HCT116 (cell line): ENCODE measurements at regions not wholly inside any gene's neighbourhood (a gene's known extent, or its start where the extent isn't known, plus 50 kb on each side); places are given as distances from the start of the nearest gene placed in this dataset.

Source experiments
- ATAC-seq: fragments of 200-7000 bp; cut with Tn5 transposase; 2 replicates; pipeline ENCODE4 v1.9.1; 2020; ENCODE audit warnings: mild to moderate bottlenecking, moderate library complexity
- BruUV-seq: library from RNA; stranded (reverse); fragments of 400-500 nt; replicated peaks from 2 replicates; lab custom pipeline; 2021; lab: Mats Ljungman, UMichigan
- CTCF ChIA-PET: fragments of 300-600 bp; sonication (Branson Sonifier 250); formaldehyde crosslinking; loops from one replicate; lab custom pipeline; 2021; ENCODE audit warnings: antibody characterized with exemption; lab: Charles Lee
- POLR2A ChIA-PET: fragments of 300-600, 350-600 bp; sonication (Branson Sonifier 250); formaldehyde crosslinking; loops from one replicate; lab custom pipeline; 2021; ENCODE audit warnings: antibody characterized with exemption; lab: Charles Lee
- RAD21 ChIA-PET, 2 experiments: fragments of 300-600 bp; sonication (Branson Sonifier 250); formaldehyde crosslinking; loops; one replicate each; lab custom pipeline; 2023; ENCODE audit warnings: low total read pairs in 2 of 2; ENCODE audit not compliant: uncharacterized antibody in 2 of 2, unreplicated experiment in 2 of 2, low non-redundant PET in 1 of 2; lab: Charles Lee
- DNase-seq: peaks from one replicate; pipeline ENCODE4 v3.0.0-alpha.2; 2010; ENCODE audit warnings: low read depth, low spot score
- H2AFZ ChIP-seq: fragments of 200-600 bp; shearing (Covaris generic), sonication (generic); 2 replicates; pipeline ENCODE4 v1.6.1; 2017; ENCODE audit warnings: low read depth, mixed run types, mixed read lengths, antibody characterized with exemption, low read length; ENCODE audit not compliant: poor library complexity, severe bottlenecking
- H3K27ac ChIP-seq: 2 replicates; pipeline ENCODE4 v1.5.1; 2012; ENCODE audit warnings: low read depth, low read length
- H3K27me3 ChIP-seq: fragments of 200-600 bp; sonication (generic); 2 replicates; pipeline ENCODE4 v1.6.1; 2016; ENCODE audit warnings: mixed run types, low read length, mixed read lengths; ENCODE audit not compliant: insufficient read depth
- H3K36me3 ChIP-seq, 2 experiments: fragments of 200-500 bp in 1 of 2; fragments of 200-600 bp in 1 of 2; sonication (Bioruptor generic) in 1 of 2; sonication (generic) in 1 of 2; 2 replicates each; pipeline versions ENCODE4 v1.5.1 to v1.6.1; 2014 to 2016; ENCODE audit warnings: low read length in 2 of 2, inconsistent platforms in 1 of 2, mixed read lengths in 1 of 2, mixed run types in 1 of 2; ENCODE audit not compliant: insufficient read depth in 2 of 2, control insufficient read depth in 1 of 2
- H3K4me1 ChIP-seq, 2 experiments: fragments of 200-600 bp in 1 of 2; sonication (generic) in 1 of 2; 2 replicates each; pipeline versions ENCODE4 v1.5.1 to v1.6.1; 2012 to 2017; ENCODE audit warnings: low read length in 2 of 2, inconsistent platforms in 1 of 2, mild to moderate bottlenecking in 1 of 2, mixed read lengths in 1 of 2, mixed run types in 1 of 2, moderate library complexity in 1 of 2; ENCODE audit not compliant: insufficient read depth in 2 of 2, control insufficient read depth in 1 of 2
- H3K4me2 ChIP-seq: fragments of 200-600 bp; sonication (generic); 2 replicates; pipeline ENCODE4 v1.6.1; 2017; ENCODE audit warnings: mixed run types, low read length, mixed read lengths
- H3K4me3 ChIP-seq, 2 experiments: fragments of 200-600 bp in 1 of 2; sonication (generic) in 1 of 2; replicated peaks in 1 of 2; 2 replicates each; pipeline ENCODE4 v1.5.1; 2011 to 2016; ENCODE audit warnings: low read length in 2 of 2, control low read depth in 1 of 2, low read depth in 1 of 2, mild to moderate bottlenecking in 1 of 2, mixed read lengths in 1 of 2, mixed run types in 1 of 2
- H3K79me2 ChIP-seq: fragments of 200-600 bp; sonication (generic); 2 replicates; pipeline ENCODE4 v1.6.1; 2017; ENCODE audit warnings: mild to moderate bottlenecking, mixed run types, low read length, moderate library complexity, mixed read lengths; ENCODE audit not compliant: insufficient read depth
- H3K9ac ChIP-seq: fragments of 200-600 bp; sonication (generic); 2 replicates; pipeline ENCODE4 v1.6.1; 2016; ENCODE audit warnings: low read length, mixed read lengths
- H3K9me2 ChIP-seq: fragments of 200-600 bp; sonication (generic), shearing (Covaris generic); 2 replicates; pipeline ENCODE4 v1.6.1; 2017; ENCODE audit warnings: mixed run types, mild to moderate bottlenecking, moderate library complexity; ENCODE audit not compliant: insufficient read depth
- H3K9me3 ChIP-seq, 2 experiments: fragments of 200-500 bp in 1 of 2; fragments of 200-600 bp in 1 of 2; sonication (Bioruptor generic) in 1 of 2; sonication (generic) in 1 of 2; 2 replicates each; pipeline ENCODE4 v1.6.1; 2014 to 2017; ENCODE audit warnings: low read length in 2 of 2, mixed read lengths in 2 of 2, inconsistent platforms in 1 of 2, low read depth in 1 of 2, mild to moderate bottlenecking in 1 of 2, mixed run types in 1 of 2, moderate library complexity in 1 of 2; ENCODE audit not compliant: control insufficient read depth in 1 of 2, insufficient read depth in 1 of 2
- H4K20me1 ChIP-seq: fragments of 200-600 bp; sonication (generic), shearing (Covaris generic); 2 replicates; pipeline ENCODE4 v1.6.1; 2017; ENCODE audit warnings: mixed run types, mild to moderate bottlenecking, moderate library complexity; ENCODE audit not compliant: insufficient read depth
- ATF3 ChIP-seq: IDR thresholded peaks from 2 replicates; pipeline ENCODE4 v1.6.1; 2012
- CBX3 ChIP-seq: IDR thresholded peaks from 2 replicates; pipeline ENCODE4 v1.6.1; 2012; ENCODE audit warnings: low read depth
- CEBPB ChIP-seq: IDR thresholded peaks from 2 replicates; pipeline ENCODE4 v1.6.1; 2012; ENCODE audit warnings: low read depth
- CTCF ChIP-seq, 3 experiments: fragments of 200-600 bp in 1 of 3; sonication (generic) in 1 of 3; IDR thresholded peaks in 2 of 3; conservative IDR thresholded peaks in 1 of 3; 2 replicates each; pipeline ENCODE4 v1.5.1; 2012 to 2017; ENCODE audit warnings: low read depth in 2 of 3, low read length in 2 of 3, antibody characterized with exemption in 1 of 3, borderline replicate concordance in 1 of 3, control low read depth in 1 of 3, mild to moderate bottlenecking in 1 of 3, mixed read lengths in 1 of 3, mixed run types in 1 of 3, moderate library complexity in 1 of 3; ENCODE audit not compliant: insufficient read depth in 1 of 3
- EGR1 ChIP-seq: IDR thresholded peaks from 2 replicates; pipeline ENCODE4 v1.6.1; 2012; ENCODE audit warnings: low read depth
- ELF1 ChIP-seq: IDR thresholded peaks from 2 replicates; pipeline ENCODE4 v1.6.1; 2012; ENCODE audit warnings: low read depth, borderline replicate concordance
- EZH2 ChIP-seq: fragments of 200-600 bp; sonication (generic); IDR thresholded peaks from 2 replicates; pipeline ENCODE4 v1.6.1; 2017; ENCODE audit warnings: antibody characterized with exemption, mixed run types
- EZH2phosphoT487 ChIP-seq: fragments of 200-600 bp; IDR thresholded peaks from 2 replicates; pipeline ENCODE4 v1.6.1; 2018; ENCODE audit warnings: antibody characterized with exemption, borderline replicate concordance
- FOSL1 ChIP-seq: IDR thresholded peaks from 2 replicates; pipeline ENCODE4 v1.6.1; 2012; ENCODE audit warnings: low read depth
- JUND ChIP-seq: IDR thresholded peaks from 2 replicates; pipeline ENCODE4 v1.6.1; 2012
- POLR2A ChIP-seq: IDR thresholded peaks from 2 replicates; pipeline ENCODE4 v1.7.0; 2011; ENCODE audit warnings: borderline replicate concordance; ENCODE audit not compliant: insufficient read depth, insufficient read length; ENCODE audit errors: extremely low read depth
- POLR2AphosphoS5 ChIP-seq: IDR thresholded peaks from 2 replicates; pipeline ENCODE4 v1.6.1; 2011; ENCODE audit warnings: mild to moderate bottlenecking, low read depth, low read length, moderate library complexity
- SIN3A ChIP-seq: IDR thresholded peaks from 2 replicates; pipeline ENCODE4 v1.6.1; 2012; ENCODE audit warnings: low read depth
- SRF ChIP-seq: IDR thresholded peaks from 2 replicates; pipeline ENCODE4 v1.6.1; 2012; ENCODE audit warnings: low read depth
- TCF7L2 ChIP-seq: IDR thresholded peaks from 2 replicates; pipeline ENCODE4 v1.7.0; 2011; ENCODE audit warnings: borderline replicate concordance, inconsistent platforms; ENCODE audit not compliant: insufficient read depth, insufficient read length; ENCODE audit errors: extremely low read depth
- YY1 ChIP-seq: IDR thresholded peaks from 2 replicates; pipeline ENCODE4 v1.6.1; 2011; ENCODE audit warnings: low read length, low read depth, moderate library complexity, mild to moderate bottlenecking; ENCODE audit not compliant: insufficient replicate concordance; ENCODE audit errors: extremely low read depth
- ZBTB33 ChIP-seq: IDR thresholded peaks from 2 replicates; pipeline ENCODE4 v1.6.1; 2011; ENCODE audit warnings: mild to moderate bottlenecking, low read length, moderate library complexity; ENCODE audit not compliant: insufficient replicate concordance; ENCODE audit errors: extremely low read depth
- intact Hi-C: fragments of 100-400 bp; cut with micrococcal nuclease; formaldehyde crosslinking; loops from 2 replicates; pipeline ENCODE4 v1.10.0; 2022
- TF ChIP-seq, protein P1 (sequence below): IDR thresholded peaks from 2 replicates; pipeline ENCODE4 v1.6.1; 2012
- TF ChIP-seq, protein P2 (sequence below): IDR thresholded peaks from 2 replicates; pipeline ENCODE4 v1.6.1; 2012; ENCODE audit warnings: low read depth

- H3K4me3 ChIP-seq, result no peak overlapping the region
- no TSS peak for BruUV-seq
- DNase-seq, result no peak
- peaks cover 34% of the 10 kb centered on the region for H3K27me3 ChIP-seq
- POLR2A ChIA-PET, result no interaction called here
- RAD21 ChIA-PET, result no interaction called here
- H4K20me1 ChIP-seq, result no peaks in the 10 kb centered on the region
- H3K36me3 ChIP-seq, result no peaks in the 10 kb centered on the region
- CTCF ChIA-PET, result no interaction called here
- no peaks in the 10 kb centered on the region for H3K9me3 ChIP-seq
- no peak overlapping the region for H2AFZ ChIP-seq
- no peak overlapping the region for H3K4me2 ChIP-seq
- intact Hi-C loops, result no loop called here
- no peaks in the 10 kb centered on the region for H3K4me1 ChIP-seq
- H3K9ac ChIP-seq, result no peak overlapping the region
- H3K27ac ChIP-seq, result no peak overlapping the region
- H3K79me2 ChIP-seq, result no peaks in the 10 kb centered on the region
- TF ChIP-seq SIN3A (no peak), ZBTB33 (no peak), ELF1 (no peak), ATF3 (no peak), CEBPB (no peak), SRF (no peak), YY1 (no peak), TCF7L2 (no peak), POLR2A (no peak), JUND (no peak), FOSL1 (no peak), POLR2AphosphoS5 (no peak), CBX3 (no peak), EZH2phosphoT487 (no peak), CTCF (IDR thresholded peaks at IDR 0.05 in 2 of 3, conservative IDR thresholded peaks at IDR 0.05 in 1 of 3; ENCODE audit: borderline replicate concordance in 1 of 3, insufficient read depth in 1 of 3, low read depth in 2 of 3, low read length in 2 of 3) (no peak), EGR1 (no peak), EZH2 (no peak)
- TF ChIP-seq, protein P1, sequence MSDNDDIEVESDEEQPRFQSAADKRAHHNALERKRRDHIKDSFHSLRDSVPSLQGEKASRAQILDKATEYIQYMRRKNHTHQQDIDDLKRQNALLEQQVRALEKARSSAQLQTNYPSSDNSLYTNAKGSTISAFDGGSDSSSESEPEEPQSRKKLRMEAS, result no peak
- TF ChIP-seq, protein P2, sequence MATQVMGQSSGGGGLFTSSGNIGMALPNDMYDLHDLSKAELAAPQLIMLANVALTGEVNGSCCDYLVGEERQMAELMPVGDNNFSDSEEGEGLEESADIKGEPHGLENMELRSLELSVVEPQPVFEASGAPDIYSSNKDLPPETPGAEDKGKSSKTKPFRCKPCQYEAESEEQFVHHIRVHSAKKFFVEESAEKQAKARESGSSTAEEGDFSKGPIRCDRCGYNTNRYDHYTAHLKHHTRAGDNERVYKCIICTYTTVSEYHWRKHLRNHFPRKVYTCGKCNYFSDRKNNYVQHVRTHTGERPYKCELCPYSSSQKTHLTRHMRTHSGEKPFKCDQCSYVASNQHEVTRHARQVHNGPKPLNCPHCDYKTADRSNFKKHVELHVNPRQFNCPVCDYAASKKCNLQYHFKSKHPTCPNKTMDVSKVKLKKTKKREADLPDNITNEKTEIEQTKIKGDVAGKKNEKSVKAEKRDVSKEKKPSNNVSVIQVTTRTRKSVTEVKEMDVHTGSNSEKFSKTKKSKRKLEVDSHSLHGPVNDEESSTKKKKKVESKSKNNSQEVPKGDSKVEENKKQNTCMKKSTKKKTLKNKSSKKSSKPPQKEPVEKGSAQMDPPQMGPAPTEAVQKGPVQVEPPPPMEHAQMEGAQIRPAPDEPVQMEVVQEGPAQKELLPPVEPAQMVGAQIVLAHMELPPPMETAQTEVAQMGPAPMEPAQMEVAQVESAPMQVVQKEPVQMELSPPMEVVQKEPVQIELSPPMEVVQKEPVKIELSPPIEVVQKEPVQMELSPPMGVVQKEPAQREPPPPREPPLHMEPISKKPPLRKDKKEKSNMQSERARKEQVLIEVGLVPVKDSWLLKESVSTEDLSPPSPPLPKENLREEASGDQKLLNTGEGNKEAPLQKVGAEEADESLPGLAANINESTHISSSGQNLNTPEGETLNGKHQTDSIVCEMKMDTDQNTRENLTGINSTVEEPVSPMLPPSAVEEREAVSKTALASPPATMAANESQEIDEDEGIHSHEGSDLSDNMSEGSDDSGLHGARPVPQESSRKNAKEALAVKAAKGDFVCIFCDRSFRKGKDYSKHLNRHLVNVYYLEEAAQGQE, result no peak
- TF ChIP-seq, all 23 proteins: peak for 0
- ATAC-seq, result no peak
- H3K9me2 ChIP-seq, result no peaks in the 10 kb centered on the region
These were observed 347.0 kb upstream of the CLINT1 start for GRCh38 chr5:158205992-158206391.
